ENCODE measurements at regions not wholly inside any gene's neighbourhood (a gene's known extent, or its start where the extent isn't known, plus 50 kb on each side); places are given as distances from the start of the nearest gene placed in this dataset.

GRCh38 chr1:112849425-112850033, 106.5 kb downstream of the SLC16A1 start:
- Histone ChIP-seq H4K20me1 (ENCODE audit: insufficient read depth, low read length) (no peaks in the 10 kb centered on the region), H3K4me3 (ENCODE audit: low read depth, low read length, poor library complexity, severe bottlenecking) (no peak overlapping the region), H3K79me2 (ENCODE audit: insufficient read depth, low read depth, low read length) (no peaks in the 10 kb centered on the region), H3K4me2 (ENCODE audit: low read length) (no peak overlapping the region), H3K36me3 (ENCODE audit: insufficient read depth, low read length) (no peaks in the 10 kb centered on the region), H3K9me2 (ENCODE audit: insufficient read depth, low read length) (no peaks in the 10 kb centered on the region), H3K9me3 (ENCODE audit: low read length) (no peaks in the 10 kb centered on the region), H2AFZ (ENCODE audit: low read length) (no peak overlapping the region), H3K4me1 (ENCODE audit: insufficient read depth, low read length, poor library complexity, severe bottlenecking) (no peaks in the 10 kb centered on the region), H3K27ac (ENCODE audit: low read depth, low read length, poor library complexity, severe bottlenecking) (no peak overlapping the region)
- no peak for DNase-seq (ENCODE audit: low spot score)
- TF ChIP-seq EZH2phosphoT487 (IDR thresholded peaks at IDR 0.05; ENCODE audit: borderline replicate concordance, low read depth, low read length) (no peak), CTCF (conservative IDR thresholded peaks at IDR 0.05; ENCODE audit: low read length) (no peak)
- intact Hi-C loops (cut with micrococcal nuclease; ENCODE audit: unreplicated experiment): no loop called here
- ChIA-PET POLR2A (no interaction called here), CTCF (ENCODE audit: unreplicated experiment) (no interaction called here)
- no TSS peak for BruUV-seq (replicated peaks)

GRCh38 chr1:112841825-112842224, 114.2 kb downstream of the SLC16A1 start:
- Histone ChIP-seq H2AFZ (ENCODE audit: low read length) (no peak overlapping the region), H3K79me2 (ENCODE audit: insufficient read depth, low read depth, low read length) (no peaks in the 10 kb centered on the region), H4K20me1 (ENCODE audit: insufficient read depth, low read length) (no peaks in the 10 kb centered on the region), H3K4me3 (ENCODE audit: low read depth, low read length, poor library complexity, severe bottlenecking) (no peak overlapping the region), H3K27ac (ENCODE audit: low read depth, low read length, poor library complexity, severe bottlenecking) (no peak overlapping the region), H3K9me3 (ENCODE audit: low read length) (no peaks in the 10 kb centered on the region), H3K4me1 (ENCODE audit: insufficient read depth, low read length, poor library complexity, severe bottlenecking) (peaks cover 8% of the 10 kb centered on the region), H3K36me3 (ENCODE audit: insufficient read depth, low read length) (no peaks in the 10 kb centered on the region), H3K4me2 (ENCODE audit: low read length) (no peak overlapping the region), H3K9me2 (ENCODE audit: insufficient read depth, low read length) (no peaks in the 10 kb centered on the region)
- no peak for DNase-seq (ENCODE audit: low spot score)
- no TSS peak for BruUV-seq (replicated peaks)
- CTCF ChIA-PET (ENCODE audit: unreplicated experiment): no interaction called here
- TF ChIP-seq CTCF (conservative IDR thresholded peaks at IDR 0.05; ENCODE audit: low read length): no peak
- no peak for TF ChIP-seq EZH2phosphoT487 (IDR thresholded peaks at IDR 0.05; ENCODE audit: borderline replicate concordance, low read depth, low read length)
- POLR2A ChIA-PET: no interaction called here
- intact Hi-C loops (cut with micrococcal nuclease; ENCODE audit: unreplicated experiment): no loop called here

GRCh38 chr1:112840631-112841624, 115.1 kb downstream of the SLC16A1 start:
- Histone ChIP-seq H2AFZ (ENCODE audit: low read length) (no peak overlapping the region), H3K9me2 (ENCODE audit: insufficient read depth, low read length) (no peaks in the 10 kb centered on the region), H3K4me1 (ENCODE audit: insufficient read depth, low read length, poor library complexity, severe bottlenecking) (peaks cover 8% of the 10 kb centered on the region), H3K27ac (ENCODE audit: low read depth, low read length, poor library complexity, severe bottlenecking) (no peak overlapping the region), H3K4me2 (ENCODE audit: low read length) (no peak overlapping the region), H4K20me1 (ENCODE audit: insufficient read depth, low read length) (no peaks in the 10 kb centered on the region), H3K36me3 (ENCODE audit: insufficient read depth, low read length) (no peaks in the 10 kb centered on the region), H3K9me3 (ENCODE audit: low read length) (no peaks in the 10 kb centered on the region), H3K79me2 (ENCODE audit: insufficient read depth, low read depth, low read length) (no peaks in the 10 kb centered on the region), H3K4me3 (ENCODE audit: low read depth, low read length, poor library complexity, severe bottlenecking) (no peak overlapping the region)
- no peak for TF ChIP-seq EZH2phosphoT487 (IDR thresholded peaks at IDR 0.05; ENCODE audit: borderline replicate concordance, low read depth, low read length)
- TF ChIP-seq CTCF (conservative IDR thresholded peaks at IDR 0.05; ENCODE audit: low read length): no peak
- no peak for DNase-seq (ENCODE audit: low spot score)
- intact Hi-C loops (cut with micrococcal nuclease; ENCODE audit: unreplicated experiment): no loop called here
- ChIA-PET CTCF (ENCODE audit: unreplicated experiment) (no interaction called here), POLR2A (no interaction called here)
- BruUV-seq (replicated peaks): no TSS peak
